Esophagus muscularis mucosa (tissue), 4 donors: ENCODE measurements at regions not wholly inside any gene's neighbourhood (a gene's known extent, or its start where the extent isn't known, plus 50 kb on each side); places are given as distances from the start of the nearest gene placed in this dataset.

Experiments used
- DNase-seq: peaks from one replicate; pipeline ENCODE4 v3.0.0-alpha.2; 2017; ENCODE audit errors: extremely low spot score
- H3K27ac ChIP-seq, 4 donors: fragments of 200-600 bp; sonication (generic); replicated peaks in 1 of 4; 1 replicate in 3 of 4; 2 replicates in 1 of 4; pipeline ENCODE4 v1.5.1; 2016 to 2019; ENCODE audit warnings: mild to moderate bottlenecking in 1 of 4
- H3K27me3 ChIP-seq, 4 donors: fragments of 200-600 bp; sonication (generic); one replicate each; pipeline versions ENCODE4 v1.5.1 to v1.6.0; 2016 to 2019
- H3K36me3 ChIP-seq, 4 donors: fragments of 200-600 bp; sonication (generic); one replicate each; pipeline ENCODE4 v1.5.1; 2016 to 2019
- H3K4me1 ChIP-seq, 4 donors: fragments of 200-600 bp; sonication (generic); one replicate each; pipeline ENCODE4 v1.5.1; 2016 to 2019
- H3K4me3 ChIP-seq, 4 donors: fragments of 200-600 bp; sonication (generic); 1 replicate in 2 of 4; 2 replicates in 2 of 4; pipeline ENCODE4 v1.5.1; 2016 to 2019; ENCODE audit warnings: mild to moderate bottlenecking in 4 of 4, moderate library complexity in 1 of 4
- H3K9me3 ChIP-seq, 4 donors: fragments of 200-600 bp; sonication (generic); 1 replicate in 3 of 4; 2 replicates in 1 of 4; pipeline ENCODE4 v1.5.1; 2016 to 2019
- EP300 ChIP-seq: sonication (generic); formaldehyde crosslinking; IDR thresholded peaks from one replicate; pipeline ENCODE4 v1.6.1; 2017; ENCODE audit warnings: antibody characterized with exemption
- POLR2A ChIP-seq: fragments of 450-650 bp; IDR thresholded peaks from one replicate; pipeline ENCODE4 v1.6.1; 2017; ENCODE audit warnings: antibody characterized with exemption, moderate library complexity, mild to moderate bottlenecking, low read depth
- POLR2AphosphoS5 ChIP-seq, 2 donors: sonication (generic); formaldehyde crosslinking; IDR thresholded peaks; one replicate each; pipeline ENCODE4 v1.6.1; 2017; ENCODE audit warnings: antibody characterized with exemption in 2 of 2
- WGBS: methylation state at CpG from one replicate; pipeline ENCODE4 v1.1.5; 2018; 5-methylcytosine and 5-hydroxymethylcytosine counted together
- intact Hi-C: fragments of 100-400 bp; cut with DNase I; formaldehyde crosslinking; loops from one replicate; pipeline ENCODE4 v1.15.1; 2023
- TF ChIP-seq, protein P1 (sequence below), 3 experiments: fragments of 200-600 bp in 2 of 3; fragments of 450-650 bp in 1 of 3; sonication (generic) in 2 of 3; IDR thresholded peaks; one replicate each; pipeline ENCODE4 v1.5.1; 2017 to 2019; ENCODE audit warnings: antibody characterized with exemption in 3 of 3, mild to moderate bottlenecking in 2 of 3, moderate library complexity in 1 of 3

GRCh38 chr13:33891196-33891742 lies 73.3 kb downstream of the RFC3 start:
- no peaks in the 10 kb centered on the region for H3K4me1 ChIP-seq
- TF ChIP-seq POLR2A (no peak), POLR2AphosphoS5 (IDR thresholded peaks at IDR 0.05) (no peak), EP300 (no peak)
- TF ChIP-seq, protein P1, sequence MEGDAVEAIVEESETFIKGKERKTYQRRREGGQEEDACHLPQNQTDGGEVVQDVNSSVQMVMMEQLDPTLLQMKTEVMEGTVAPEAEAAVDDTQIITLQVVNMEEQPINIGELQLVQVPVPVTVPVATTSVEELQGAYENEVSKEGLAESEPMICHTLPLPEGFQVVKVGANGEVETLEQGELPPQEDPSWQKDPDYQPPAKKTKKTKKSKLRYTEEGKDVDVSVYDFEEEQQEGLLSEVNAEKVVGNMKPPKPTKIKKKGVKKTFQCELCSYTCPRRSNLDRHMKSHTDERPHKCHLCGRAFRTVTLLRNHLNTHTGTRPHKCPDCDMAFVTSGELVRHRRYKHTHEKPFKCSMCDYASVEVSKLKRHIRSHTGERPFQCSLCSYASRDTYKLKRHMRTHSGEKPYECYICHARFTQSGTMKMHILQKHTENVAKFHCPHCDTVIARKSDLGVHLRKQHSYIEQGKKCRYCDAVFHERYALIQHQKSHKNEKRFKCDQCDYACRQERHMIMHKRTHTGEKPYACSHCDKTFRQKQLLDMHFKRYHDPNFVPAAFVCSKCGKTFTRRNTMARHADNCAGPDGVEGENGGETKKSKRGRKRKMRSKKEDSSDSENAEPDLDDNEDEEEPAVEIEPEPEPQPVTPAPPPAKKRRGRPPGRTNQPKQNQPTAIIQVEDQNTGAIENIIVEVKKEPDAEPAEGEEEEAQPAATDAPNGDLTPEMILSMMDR (IDR thresholded peaks at IDR 0.05) = no peak
- H3K36me3 ChIP-seq = no peaks in the 10 kb centered on the region
- intact Hi-C loops = no loop called here
- no peaks in the 10 kb centered on the region for H3K27me3 ChIP-seq
- DNase-seq = no peak
- H3K27ac ChIP-seq = no peak overlapping the region
- H3K9me3 ChIP-seq = peaks cover 0 to 26% (median 18%) of the 10 kb centered on the region in 4 donors
- H3K4me3 ChIP-seq = no peak overlapping the region

DNA sequence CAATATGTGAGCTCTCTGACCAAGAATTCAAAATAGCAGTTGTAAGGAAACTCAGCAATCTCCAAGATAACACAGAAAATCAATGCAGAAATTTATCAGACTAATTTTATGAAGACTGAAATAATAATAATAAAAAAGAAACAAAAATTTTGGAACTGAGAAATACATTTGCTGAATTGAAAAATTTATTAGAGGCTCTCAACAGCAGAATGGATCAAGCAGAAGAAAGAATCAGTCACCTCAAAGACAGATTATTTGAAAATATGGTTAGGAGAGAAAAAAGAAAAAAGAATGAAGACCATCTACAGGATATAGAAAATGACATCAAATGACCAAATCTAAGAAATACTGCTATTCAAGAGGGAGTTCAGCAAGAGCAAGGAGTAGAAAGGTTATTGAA lies 75.6 kb downstream of the RFC3 start:
- intact Hi-C loops = no loop called here
- no peaks in the 10 kb centered on the region for H3K4me1 ChIP-seq
- no peak overlapping the region for H3K27ac ChIP-seq
- TF ChIP-seq EP300 (no peak), POLR2AphosphoS5 (IDR thresholded peaks at IDR 0.05) (no peak), POLR2A (no peak)
- TF ChIP-seq, protein P1 (IDR thresholded peaks at IDR 0.05) = no peak
- H3K4me3 ChIP-seq = no peak overlapping the region
- no peak for DNase-seq
- no peaks in the 10 kb centered on the region for H3K36me3 ChIP-seq
- peaks cover 0 to 34% (median 18%) of the 10 kb centered on the region in 4 donors for H3K9me3 ChIP-seq
- H3K27me3 ChIP-seq = no peaks in the 10 kb centered on the region

DNA sequence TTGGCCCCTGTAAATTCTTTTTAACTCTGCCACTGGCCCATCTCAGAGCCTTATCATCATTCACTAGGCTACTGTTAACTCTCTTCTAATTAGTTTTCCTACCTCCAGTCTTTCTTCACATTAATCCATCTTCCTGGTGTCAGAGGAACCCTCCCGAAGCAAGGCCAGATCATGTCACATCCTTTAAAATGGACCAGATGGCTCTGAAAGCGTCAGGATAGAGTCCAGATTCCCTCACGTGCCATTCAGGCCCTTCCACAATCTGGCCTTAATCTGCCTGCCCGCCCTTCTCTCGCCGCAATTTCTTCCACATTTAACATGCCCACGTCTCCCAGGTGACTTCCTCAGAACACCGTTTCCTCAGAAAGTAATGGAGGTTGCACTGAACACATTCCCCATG lies 86.5 kb downstream of the RFC3 start:
- Histone ChIP-seq H3K27ac (no peak overlapping the region), H3K36me3 (no peaks in the 10 kb centered on the region), H3K4me3 (no peak overlapping the region), H3K9me3 (peaks cover 0 to 4% (median 3%) of the 10 kb centered on the region in 4 donors), H3K27me3 (no peaks in the 10 kb centered on the region), H3K4me1 (no peaks in the 10 kb centered on the region)
- intact Hi-C loops = no loop called here
- DNase-seq = no peak
- TF ChIP-seq POLR2AphosphoS5 (IDR thresholded peaks at IDR 0.05) (no peak), POLR2A (no peak), EP300 (no peak)
- TF ChIP-seq, protein P1 (IDR thresholded peaks at IDR 0.05) = no peak
- WGBS = 67% methylated on average over 8 of the region's 8 CpGs

DNA sequence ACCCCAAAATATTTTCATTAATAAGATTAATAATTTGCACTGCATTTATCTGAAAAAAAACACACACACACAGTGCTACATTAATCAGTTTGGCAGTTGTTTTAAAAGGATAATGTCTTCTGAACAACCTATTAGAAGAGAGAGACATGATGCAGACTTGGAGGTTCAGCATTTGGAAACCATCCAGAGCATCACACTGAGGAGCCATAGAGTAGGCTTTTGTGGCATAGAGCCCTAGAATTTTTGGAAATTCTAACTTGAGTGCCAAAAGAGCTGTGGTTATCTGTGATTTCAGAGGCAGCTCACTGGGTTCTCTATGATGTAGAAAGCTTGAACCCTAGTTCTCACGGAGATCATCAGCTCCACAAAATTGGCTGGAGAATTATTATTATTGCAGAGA lies 90.2 kb downstream of the RFC3 start:
- TF ChIP-seq EP300 (no peak), POLR2AphosphoS5 (IDR thresholded peaks at IDR 0.05) (no peak), POLR2A (no peak)
- TF ChIP-seq, protein P1 (IDR thresholded peaks at IDR 0.05) = no peak
- Histone ChIP-seq H3K36me3 (no peaks in the 10 kb centered on the region), H3K27me3 (no peaks in the 10 kb centered on the region), H3K4me1 (no peaks in the 10 kb centered on the region), H3K27ac (no peak overlapping the region), H3K4me3 (no peak overlapping the region), H3K9me3 (no peaks in the 10 kb centered on the region)
- intact Hi-C loops = no loop called here
- no peak for DNase-seq
- 91% methylated on average over 1 of the region's 1 CpG for WGBS

DNA sequence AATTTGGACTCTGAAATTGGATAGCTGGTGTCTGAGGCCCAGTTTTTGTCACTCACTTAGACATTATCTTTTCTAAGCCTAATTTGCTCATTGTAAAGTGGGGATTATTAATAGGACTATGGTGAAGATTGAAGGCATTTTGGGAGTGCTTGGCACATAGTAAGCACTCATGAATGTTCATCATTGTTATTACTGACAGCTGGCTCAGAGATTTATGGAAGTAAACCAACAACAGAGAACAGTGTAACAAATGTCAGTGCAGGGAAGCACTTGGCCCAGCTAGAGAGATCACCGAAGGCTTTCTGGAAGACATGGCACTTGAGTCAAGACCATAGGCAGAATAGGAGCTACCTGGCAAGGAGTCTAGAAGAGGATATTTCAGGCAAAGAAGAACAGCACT lies 92.3 kb downstream of the RFC3 start:
- intact Hi-C loops = no loop called here
- DNase-seq = no peak
- H3K4me3 ChIP-seq = no peak overlapping the region
- H3K9me3 ChIP-seq = no peaks in the 10 kb centered on the region
- TF ChIP-seq, protein P1 (IDR thresholded peaks at IDR 0.05) = no peak
- no peak for TF ChIP-seq POLR2AphosphoS5 (IDR thresholded peaks at IDR 0.05)
- H3K27ac ChIP-seq = no peak overlapping the region
- no peaks in the 10 kb centered on the region for H3K27me3 ChIP-seq
- no peaks in the 10 kb centered on the region for H3K36me3 ChIP-seq
- no peaks in the 10 kb centered on the region for H3K4me1 ChIP-seq
- WGBS = 73% methylated on average over 1 of the region's 1 CpG
